ENCODE measurements at regions not wholly inside any gene's neighbourhood (a gene's known extent, or its start where the extent isn't known, plus 50 kb on each side); places are given as distances from the start of the nearest gene placed in this dataset.
A peak's percentile ranks its signal among the peaks of the same experiment; 100 is the strongest.
"Not testable (repeated sequence)": the region's sequence is repeated elsewhere in the genome, so short reads cannot be mapped to it uniquely, and the experiment has no call there.

DNA sequence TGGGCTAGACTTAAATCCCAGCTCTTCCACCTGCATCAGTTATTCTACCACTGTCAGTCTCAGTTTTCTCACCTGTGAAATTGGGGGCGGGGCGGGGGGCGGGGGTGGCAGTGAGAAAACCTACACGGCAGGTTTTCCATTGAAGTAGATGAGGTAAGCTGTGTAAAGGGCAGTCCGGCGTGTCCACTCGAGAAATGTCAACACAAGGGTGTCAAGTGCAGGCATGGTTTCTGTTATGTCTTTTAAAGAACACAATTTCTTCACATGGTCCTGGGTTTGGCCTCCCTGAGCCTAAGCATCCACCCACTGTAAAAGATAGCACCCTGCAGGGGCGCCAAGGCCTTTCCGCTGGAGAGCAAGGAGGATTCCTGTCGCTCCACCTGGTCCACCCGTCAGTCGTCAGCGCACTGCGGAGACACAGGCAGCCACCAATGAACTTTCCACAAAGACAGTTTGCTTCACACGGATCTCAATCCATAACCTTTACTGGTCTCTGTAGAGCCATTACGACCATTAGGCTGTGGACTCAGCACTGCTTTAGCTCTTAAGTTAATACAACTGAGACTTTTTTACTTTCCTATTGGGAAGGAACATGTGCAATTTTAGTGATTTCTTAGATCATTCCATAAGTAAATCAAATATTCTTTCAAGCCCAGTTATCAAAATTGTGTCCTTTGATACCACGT is 99.5 kb upstream of the FOXB1 start:
- intact Hi-C loops (cut with DNase I), result no loop called here
- H3K4me3 ChIP-seq (replicated peaks in 1 of 3), result no peak overlapping the region
- H3K36me3 ChIP-seq, result no peaks in the 10 kb centered on the region
- WGBS, 2 donors, result 11 to 22% methylated on average over 17 of the region's 17 CpGs
- no peak overlapping the region for H3K27ac ChIP-seq
- no peaks in the 10 kb centered on the region for H3K4me1 ChIP-seq
- H3K27me3 ChIP-seq, result no peaks in the 10 kb centered on the region
- no peaks in the 10 kb centered on the region for H3K9me3 ChIP-seq
- TF ChIP-seq, protein P1, sequence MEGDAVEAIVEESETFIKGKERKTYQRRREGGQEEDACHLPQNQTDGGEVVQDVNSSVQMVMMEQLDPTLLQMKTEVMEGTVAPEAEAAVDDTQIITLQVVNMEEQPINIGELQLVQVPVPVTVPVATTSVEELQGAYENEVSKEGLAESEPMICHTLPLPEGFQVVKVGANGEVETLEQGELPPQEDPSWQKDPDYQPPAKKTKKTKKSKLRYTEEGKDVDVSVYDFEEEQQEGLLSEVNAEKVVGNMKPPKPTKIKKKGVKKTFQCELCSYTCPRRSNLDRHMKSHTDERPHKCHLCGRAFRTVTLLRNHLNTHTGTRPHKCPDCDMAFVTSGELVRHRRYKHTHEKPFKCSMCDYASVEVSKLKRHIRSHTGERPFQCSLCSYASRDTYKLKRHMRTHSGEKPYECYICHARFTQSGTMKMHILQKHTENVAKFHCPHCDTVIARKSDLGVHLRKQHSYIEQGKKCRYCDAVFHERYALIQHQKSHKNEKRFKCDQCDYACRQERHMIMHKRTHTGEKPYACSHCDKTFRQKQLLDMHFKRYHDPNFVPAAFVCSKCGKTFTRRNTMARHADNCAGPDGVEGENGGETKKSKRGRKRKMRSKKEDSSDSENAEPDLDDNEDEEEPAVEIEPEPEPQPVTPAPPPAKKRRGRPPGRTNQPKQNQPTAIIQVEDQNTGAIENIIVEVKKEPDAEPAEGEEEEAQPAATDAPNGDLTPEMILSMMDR (IDR thresholded peaks at IDR 0.05), result no peak
- TF ChIP-seq POLR2A (IDR thresholded peaks at IDR 0.05), result no peak
- peak; percentile 55 to 62 for DNase-seq

- no peak overlapping the region for H3K27ac ChIP-seq
- WGBS, 2 donors, result 70 to 73% methylated on average over 5 of the region's 5 CpGs
- no peak for DNase-seq
- TF ChIP-seq POLR2A (IDR thresholded peaks at IDR 0.05), result no peak
- TF ChIP-seq, protein P1 (IDR thresholded peaks at IDR 0.05), result no peak
- H3K27me3 ChIP-seq, result no peaks in the 10 kb centered on the region
- H3K4me1 ChIP-seq, result no peaks in the 10 kb centered on the region
- intact Hi-C loops (cut with DNase I), result no loop called here
- no peaks in the 10 kb centered on the region for H3K36me3 ChIP-seq
- no peak overlapping the region for H3K4me3 ChIP-seq (replicated peaks in 1 of 3)
- H3K9me3 ChIP-seq, result no peaks in the 10 kb centered on the region
Observed at GRCh38 chr15:59896663-59897074, 107.4 kb upstream of the FOXB1 start.

DNA sequence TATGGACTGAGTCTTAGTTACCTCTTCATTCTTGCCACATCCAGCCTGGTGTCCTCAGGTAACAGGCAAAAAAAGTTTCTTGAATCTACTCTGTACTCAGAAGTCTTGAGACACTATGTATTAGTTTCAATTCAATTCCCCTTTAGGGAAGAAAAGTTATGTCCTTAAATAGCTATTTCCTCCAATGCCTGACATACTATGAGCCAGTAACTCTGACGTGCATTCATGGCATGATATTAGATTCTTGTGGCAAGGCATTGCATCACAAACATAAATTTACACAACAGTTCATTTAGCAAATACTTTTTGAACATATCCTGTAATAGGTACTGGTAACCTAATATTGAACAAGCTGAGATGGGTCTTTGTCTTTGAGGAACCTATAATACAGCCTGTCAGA is 109.3 kb upstream of the FOXB1 start:
- H3K27ac ChIP-seq, result no peak overlapping the region
- H3K4me1 ChIP-seq, result no peaks in the 10 kb centered on the region
- H3K27me3 ChIP-seq, result no peaks in the 10 kb centered on the region
- H3K9me3 ChIP-seq, result no peaks in the 10 kb centered on the region
- 54 to 59% methylated on average over 1 of the region's 1 CpG for WGBS, 2 donors
- no peak overlapping the region for H3K4me3 ChIP-seq (replicated peaks in 1 of 3)
- intact Hi-C loops (cut with DNase I), result no loop called here
- no peak for TF ChIP-seq POLR2A (IDR thresholded peaks at IDR 0.05)
- TF ChIP-seq, protein P1 (IDR thresholded peaks at IDR 0.05), result no peak
- no peak for DNase-seq
- no peaks in the 10 kb centered on the region for H3K36me3 ChIP-seq

- Histone ChIP-seq H3K27me3 (no peaks in the 10 kb centered on the region), H3K36me3 (no peaks in the 10 kb centered on the region), H3K9me3 (no peaks in the 10 kb centered on the region), H3K4me1 (no peaks in the 10 kb centered on the region), H3K27ac (no peak overlapping the region), H3K4me3 (replicated peaks in 1 of 3) (no peak overlapping the region)
- DNase-seq, result no peak
- WGBS, 2 donors, result 30 to 41% methylated on average over 1 of the region's 1 CpG
- intact Hi-C loops (cut with DNase I), result no loop called here
- TF ChIP-seq, protein P1 (IDR thresholded peaks at IDR 0.05), result no peak
- no peak for TF ChIP-seq POLR2A (IDR thresholded peaks at IDR 0.05)
Observed at GRCh38 chr15:59892985-59893384, 111.1 kb upstream of the FOXB1 start.

DNA sequence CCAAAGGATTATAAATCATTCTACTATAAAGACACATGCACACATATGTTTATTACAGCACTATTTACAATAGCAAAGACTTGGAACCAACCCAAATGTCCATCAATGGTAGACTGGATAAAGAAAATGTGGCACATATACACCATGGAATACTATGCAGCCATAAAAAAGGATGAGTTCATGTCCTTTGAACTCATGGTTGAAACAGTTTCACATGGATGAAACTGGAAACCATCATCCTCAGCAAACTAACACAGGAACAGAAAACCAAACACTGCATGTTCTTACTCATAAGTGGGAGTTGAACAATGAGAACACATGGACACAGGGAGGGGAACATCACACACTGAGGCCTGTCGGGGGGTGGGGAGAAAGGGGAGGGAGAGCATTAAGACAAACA is 116.2 kb upstream of the FOXB1 start:
- peaks cover 11 to 12% of the 10 kb centered on the region in 2 donors for H3K4me1 ChIP-seq
- DNase-seq; H3K36me3 ChIP-seq; intact Hi-C loops (cut with DNase I); H3K27me3 ChIP-seq; H3K27ac ChIP-seq; H3K4me3 ChIP-seq (replicated peaks in 1 of 3); H3K9me3 ChIP-seq: not testable (repeated sequence)
- 88 to 95% methylated on average over 1 of the region's 1 CpG for WGBS, 2 donors
